Heart left ventricle (tissue), 16 donors: ENCODE measurements at regions not wholly inside any gene's neighbourhood (a gene's known extent, or its start where the extent isn't known, plus 50 kb on each side); places are given as distances from the start of the nearest gene placed in this dataset.

Experiments used
- ATAC-seq, 4 donors: fragments of 200-7000 bp; cut with Tn5 transposase; one replicate each; pipeline ENCODE4 v1.9.1; 2020 to 2022; ENCODE audit warnings: moderate library complexity in 4 of 4, mild to moderate bottlenecking in 3 of 4, moderate number of reproducible peaks in 1 of 4
- DNase-seq, 5 donors: peaks; one replicate each; pipeline ENCODE4 v3.0.0-alpha.2; 2020
- H3K27ac ChIP-seq, 12 donors: fragments of 200-600 bp; sonication (generic) in 4 of 12; one replicate each; pipeline versions ENCODE4 v1.5.0 to v1.8.0; 2016 to 2022; ENCODE audit warnings: mild to moderate bottlenecking in 2 of 12
- H3K27me3 ChIP-seq, 9 donors: fragments of 200-600 bp; sonication (generic) in 2 of 9; one replicate each; pipeline versions ENCODE4 v1.5.1 to v1.8.0; 2016 to 2022; ENCODE audit warnings: mild to moderate bottlenecking in 3 of 9
- H3K36me3 ChIP-seq, 9 donors: fragments of 200-600 bp; sonication (generic) in 2 of 9; one replicate each; pipeline versions ENCODE4 v1.5.0 to v1.8.0; 2018 to 2022; ENCODE audit warnings: mild to moderate bottlenecking in 2 of 9
- H3K4me1 ChIP-seq, 12 donors: fragments of 200-600 bp; sonication (generic) in 4 of 12; one replicate each; pipeline versions ENCODE4 v1.5.0 to v1.8.0; 2016 to 2022; ENCODE audit warnings: mild to moderate bottlenecking in 3 of 12
- H3K4me3 ChIP-seq, 12 donors: fragments of 200-600 bp; sonication (generic) in 4 of 12; one replicate each; pipeline versions ENCODE4 v1.5.0 to v1.8.0; 2017 to 2022; ENCODE audit warnings: mild to moderate bottlenecking in 9 of 12, moderate library complexity in 4 of 12
- H3K9me3 ChIP-seq, 12 donors: fragments of 200-600 bp; sonication (generic) in 4 of 12; one replicate each; pipeline versions ENCODE4 v1.5.0 to v1.8.0; 2016 to 2022; ENCODE audit warnings: mild to moderate bottlenecking in 1 of 12
- CTCF ChIP-seq, 12 donors: fragments of 200-600 bp; sonication (generic) in 4 of 12; IDR thresholded peaks; one replicate each; pipeline versions ENCODE4 v1.5.0 to v1.8.0; 2018 to 2022; ENCODE audit warnings: antibody characterized with exemption in 12 of 12, mild to moderate bottlenecking in 5 of 12
- POLR2A ChIP-seq, 2 donors: fragments of 450-650 bp; IDR thresholded peaks; one replicate each; pipeline ENCODE4 v1.6.1; 2017; ENCODE audit warnings: antibody characterized with exemption in 2 of 2, mild to moderate bottlenecking in 2 of 2, moderate library complexity in 2 of 2
- WGBS, 4 donors: extraction: QIAGEN DNeasy Blood & Tissue Kit in 2 of 4; methylation state at CpG; one replicate each; pipeline versions ENCODE4 v1.1.5 to v1.1.7; 2013 to 2018; 5-methylcytosine and 5-hydroxymethylcytosine counted together
- intact Hi-C, 10 donors: fragments of 100-400 bp; cut with DNase I; formaldehyde crosslinking; loops; one replicate each; pipeline versions ENCODE4 v1.11.1 to v1.14.2; 2022
- donor health status: ischemic (EF 13 %, LVEDD 7.1; RV severe dilation, severe dysfunction).
- donor health status: healthy with polysubstance abuse.
- donor health status: DM: no; HTN: yes; CAD: no.
- donor health status: DM: no; HTN: no; CAD: no.
- donor health status: ischemic (EF 25% LVEDD 6.9; RV normal size, moderate dysfunction).
- donor health status: ischemic (EF 25% LVEDD 5.7; RV mildly dilated, moderate dysfunction).
- donor health status: healthy.
- donor health status: DM: yes; HTN: yes; CAD: no.
- donor health status: ischemic (EF 35%, LVEDD 5.7; RV mildly dilated, moderate dysfunction).
- donor health status: nonischemic (EF 11% LVEDD 7.7; RV severe dilation, severe dysfunction).
- donor health status: DM: yes; HTN: yes; CAD: no.
- donor health status: PGD.
- donor health status: ischemic (EF 29% LVEDD 5.4; RV normal size, mild dysfunction).
- donor health status: nonischemic (EF 23%, LVEDD 6.1; RV moderate dilation, normal function).

GRCh38 chr3:159837725-159838124 lies 150.9 kb upstream of the IL12A start:
- ATAC-seq (peak in 1 of 4 donors; percentile 12), DNase-seq (no peak)
- peaks cover 9 to 61% (median 37%) of the 10 kb centered on the region in 12 donors for H3K4me1 ChIP-seq
- WGBS, 4 donors = 42 to 52% (median 47%) methylated on average over 3 of the region's 3 CpGs
- intact Hi-C loops = loop anchor here in 2 of 10 donors (5.0 to 10.0 kb wide), 2 partner anchors 47 to 50 kb away; no protein-coding TSS in a partner anchor
- H3K36me3 ChIP-seq = no peaks in the 10 kb centered on the region
- peak overlapping the region in 11 of 12 donors; percentile 41 to 89 (median 76) for H3K27ac ChIP-seq
- no peaks in the 10 kb centered on the region for H3K9me3 ChIP-seq
- no peak for TF ChIP-seq CTCF (IDR thresholded peaks at IDR 0.05)
- no peak overlapping the region for H3K4me3 ChIP-seq
- H3K27me3 ChIP-seq = no peaks in the 10 kb centered on the region

GRCh38 chr3:159838938-159839337 lies 149.7 kb upstream of the IL12A start:
- peak overlapping the region in 1 of 12 donors; percentile 55 for H3K4me3 ChIP-seq
- peak overlapping the region in 10 of 12 donors; percentile 39 to 84 (median 75) for H3K27ac ChIP-seq
- TF ChIP-seq POLR2A (IDR thresholded peaks at IDR 0.05) (no peak), CTCF (IDR thresholded peaks at IDR 0.05) (no peak)
- no peaks in the 10 kb centered on the region for H3K36me3 ChIP-seq
- intact Hi-C loops = loop anchor here in 2 of 10 donors (5.0 to 10.0 kb wide), 2 partner anchors 46 to 48 kb away; no protein-coding TSS in a partner anchor
- ATAC-seq = no peak
- no peaks in the 10 kb centered on the region for H3K9me3 ChIP-seq
- H3K27me3 ChIP-seq = no peaks in the 10 kb centered on the region
- DNase-seq = no peak
- WGBS, 4 donors = 56 to 70% (median 65%) methylated on average over 2 of the region's 2 CpGs
- H3K4me1 ChIP-seq = peaks cover 9 to 64% (median 38%) of the 10 kb centered on the region in 12 donors

- no peaks in the 10 kb centered on the region for H3K9me3 ChIP-seq
- H3K27me3 ChIP-seq = no peaks in the 10 kb centered on the region
- H3K27ac ChIP-seq = peak within 1 kb of the TSS; percentile 44 to 84 (median 75)
- WGBS, 4 donors = 30 to 39% (median 33%) methylated on average over 23 to 30 of the region's 30 CpGs
- TF ChIP-seq POLR2A (IDR thresholded peaks at IDR 0.05) (no peak), CTCF (IDR thresholded peaks at IDR 0.05) (no peak)
- ATAC-seq (peak; percentile 58 to 78 (median 64)), DNase-seq (peak in 4 of 5 donors; percentile 35 to 69 (median 44))
- H3K4me3 ChIP-seq = peak within 1 kb of the TSS; percentile 9 to 60 (median 48)
- H3K4me1 ChIP-seq = peaks cover 9 to 72% (median 46%) of the 10 kb centered on the region in 12 donors
- no peaks in the 10 kb centered on the region for H3K36me3 ChIP-seq
- intact Hi-C loops = loop anchor here in 2 of 10 donors (5.0 to 10.0 kb wide), 2 partner anchors 45 to 48 kb away; no protein-coding TSS in a partner anchor
Measured at GRCh38 chr3:159839561-159840379, 148.9 kb upstream of the IL12A start, which contains the start of gene SCHIP1. SCHIP1 (plus strand) TSS chr3:159839861.

GRCh38 chr3:159840703-159841299 lies 147.8 kb upstream of the IL12A start:
- no peaks in the 10 kb centered on the region for H3K36me3 ChIP-seq
- no peak for TF ChIP-seq POLR2A (IDR thresholded peaks at IDR 0.05)
- intact Hi-C loops = no loop called here
- peaks cover 9 to 77% (median 52%) of the 10 kb centered on the region in 12 donors for H3K4me1 ChIP-seq
- H3K27ac ChIP-seq = peak overlapping the region in 10 of 12 donors; percentile 9 to 84 (median 70)
- H3K4me3 ChIP-seq = peak overlapping the region in 10 of 12 donors; percentile 34 to 60 (median 52)
- ATAC-seq (no peak), DNase-seq (no peak)
- 37 to 59% (median 50%) methylated on average over 3 of the region's 3 CpGs for WGBS, 4 donors
- no peaks in the 10 kb centered on the region for H3K9me3 ChIP-seq
- H3K27me3 ChIP-seq = no peaks in the 10 kb centered on the region
